Ovary (tissue), 7 donors: ENCODE measurements at regions not wholly inside any gene's neighbourhood (a gene's known extent, or its start where the extent isn't known, plus 50 kb on each side); places are given as distances from the start of the nearest gene placed in this dataset.
"Not testable (repeated sequence)": the region's sequence is repeated elsewhere in the genome, so short reads cannot be mapped to it uniquely, and the experiment has no call there.

Source experiments
- DNase-seq, 5 donors: peaks; one replicate each; pipeline ENCODE4 v3.0.0-alpha.2; 2019 to 2020
- H3K27ac ChIP-seq, 2 donors: fragments of 200-600 bp; one replicate each; pipeline versions ENCODE4 v1.5.1 to v1.8.0; 2019 to 2022
- H3K27me3 ChIP-seq: fragments of 200-600 bp; one replicate; pipeline ENCODE4 v1.8.0; 2022
- H3K36me3 ChIP-seq: fragments of 200-600 bp; sonication (generic); one replicate; pipeline ENCODE4 v1.5.1; 2019
- H3K4me1 ChIP-seq: one replicate; pipeline ENCODE4 v1.8.1; 2013; ENCODE audit warnings: mild to moderate bottlenecking, moderate library complexity; ENCODE audit not compliant: insufficient read depth
- H3K4me3 ChIP-seq: fragments of 200-600 bp; sonication (generic); one replicate; pipeline ENCODE4 v1.5.1; 2017
- H3K9me3 ChIP-seq, 2 donors: fragments of 200-600 bp in 1 of 2; sonication (generic) in 1 of 2; one replicate each; pipeline versions ENCODE4 v1.5.1 to v1.8.1; 2013 to 2019; ENCODE audit warnings: mild to moderate bottlenecking in 1 of 2, moderate library complexity in 1 of 2
- CTCF ChIP-seq, 3 donors: fragments of 450-650 bp in 2 of 3; fragments of 200-600 bp in 1 of 3; IDR thresholded peaks; one replicate each; pipeline versions ENCODE4 v1.5.1 to v1.8.0; 2016 to 2022; ENCODE audit warnings: antibody characterized with exemption in 3 of 3, mild to moderate bottlenecking in 1 of 3
- EP300 ChIP-seq: sonication (generic); formaldehyde crosslinking; IDR thresholded peaks from one replicate; pipeline ENCODE4 v1.6.1; 2017; ENCODE audit warnings: antibody characterized with exemption
- POLR2A ChIP-seq: fragments of 450-650 bp; IDR thresholded peaks from one replicate; pipeline ENCODE4 v1.6.1; 2017; ENCODE audit warnings: antibody characterized with exemption, mild to moderate bottlenecking, moderate library complexity
- WGBS, 3 donors: extraction: QIAGEN DNeasy Blood & Tissue Kit in 1 of 3; methylation state at CpG; one replicate each; pipeline versions ENCODE4 v1.1.5 to v1.1.7; 2013 to 2017; 5-methylcytosine and 5-hydroxymethylcytosine counted together
- intact Hi-C, 4 donors: fragments of 100-400 bp; cut with DNase I; formaldehyde crosslinking; loops; one replicate each; pipeline versions ENCODE4 v1.11.0 to v1.15.1; 2022 to 2023
- donor health status: DM: no; HTN: no; CAD: no; lungs with moderate emphysema.
- donor health status: DM: no; HTN: no; CAD: no.
- donor health status: Bipolar disorder and iron deficiency.
- donor health status: DM: no; HTN: no; CAD: no.
- donor health status: DM: yes; HTN: yes; CAD: no.

- TF ChIP-seq CTCF (IDR thresholded peaks at IDR 0.05): no peak
- TF ChIP-seq EP300: no peak
- no peak for TF ChIP-seq POLR2A
- no peaks in the 10 kb centered on the region for H3K4me1 ChIP-seq
- H3K4me3 ChIP-seq: no peak overlapping the region
- H3K27me3 ChIP-seq: no peaks in the 10 kb centered on the region
- no peak overlapping the region for H3K27ac ChIP-seq
- DNase-seq: no peak
- H3K9me3 ChIP-seq: no peaks in the 10 kb centered on the region
- intact Hi-C loops: no loop called here
- no peaks in the 10 kb centered on the region for H3K36me3 ChIP-seq
Observed at GRCh38 chr4:11647433-11647832, 218.7 kb upstream of the HS3ST1 start.

DNA sequence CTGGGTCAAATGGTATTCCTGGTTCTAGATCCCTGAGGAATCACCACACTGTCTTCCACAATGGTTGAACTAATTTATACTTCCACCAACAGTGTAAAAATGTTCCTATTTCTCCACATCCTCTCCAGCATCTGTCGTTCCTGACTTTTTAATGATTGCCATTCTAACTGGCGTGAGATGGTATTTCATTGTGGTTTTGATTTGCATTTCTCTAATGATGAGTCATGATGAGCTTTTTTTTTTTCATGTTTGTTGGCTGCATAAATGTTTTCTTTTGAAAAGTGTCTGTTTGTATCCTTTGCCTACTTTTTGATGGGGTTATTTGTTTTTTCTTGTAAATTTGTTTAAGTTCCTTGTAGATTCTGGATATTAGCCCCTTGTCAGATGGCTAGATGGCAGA, 214.4 kb upstream of the HS3ST1 start:
- 84 to 88% (median 88%) methylated on average over 2 of the region's 2 CpGs for WGBS, 3 donors
- H3K27me3 ChIP-seq, H3K4me1 ChIP-seq, H3K4me3 ChIP-seq, intact Hi-C loops, DNase-seq, H3K36me3 ChIP-seq, H3K27ac ChIP-seq, H3K9me3 ChIP-seq: not testable (repeated sequence)

DNA sequence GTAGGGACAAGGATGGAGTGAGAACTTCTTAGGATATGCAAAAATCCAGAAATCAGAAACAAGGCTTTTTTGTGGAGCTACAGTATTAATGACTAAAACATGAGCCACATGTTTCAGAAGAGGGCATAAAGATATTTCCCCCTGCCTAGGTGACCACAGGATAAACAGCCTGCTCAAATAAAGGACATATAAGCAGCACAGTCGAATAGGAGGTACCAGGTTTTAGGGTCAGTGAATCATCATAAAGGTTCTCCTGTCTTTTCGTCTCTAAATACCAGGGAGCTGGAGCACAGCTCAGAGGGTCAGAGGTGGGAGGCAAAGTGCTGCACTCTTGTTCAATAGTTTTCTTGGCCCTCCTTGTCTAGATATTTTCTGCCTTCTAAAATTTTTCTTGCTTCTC, 211.9 kb upstream of the HS3ST1 start:
- no peaks in the 10 kb centered on the region for H3K4me1 ChIP-seq
- no peak overlapping the region for H3K4me3 ChIP-seq
- 61 to 73% (median 65%) methylated on average over 2 of the region's 2 CpGs for WGBS, 3 donors
- no peaks in the 10 kb centered on the region for H3K27me3 ChIP-seq
- no peak for DNase-seq
- H3K36me3 ChIP-seq: no peaks in the 10 kb centered on the region
- H3K27ac ChIP-seq: no peak overlapping the region
- H3K9me3 ChIP-seq: peaks cover 0 to 3% of the 10 kb centered on the region in 2 donors
- TF ChIP-seq CTCF (IDR thresholded peaks at IDR 0.05) (no peak), EP300 (no peak), POLR2A (no peak)
- intact Hi-C loops: no loop called here

DNA sequence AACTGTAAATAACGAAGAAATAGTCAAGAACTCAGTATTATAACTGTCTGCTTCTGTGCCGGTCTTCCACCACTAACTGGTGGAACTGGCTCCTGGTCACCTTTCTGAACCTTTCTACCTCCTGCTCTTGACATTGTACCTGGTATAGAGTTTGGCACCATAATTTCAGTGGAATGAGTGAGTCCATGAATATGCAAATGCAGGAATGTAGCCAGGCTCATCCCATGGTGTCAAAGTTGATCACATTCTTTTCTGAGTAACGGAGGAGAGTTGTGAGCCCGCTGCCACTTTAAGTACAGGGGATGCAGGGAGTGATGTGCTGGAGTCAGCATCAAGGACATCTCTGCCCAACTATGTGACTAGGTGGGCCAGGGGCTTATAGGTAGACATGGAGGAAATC, 207.9 kb upstream of the HS3ST1 start:
- Histone ChIP-seq H3K27ac (no peak overlapping the region), H3K9me3 (peaks cover 0 to 3% of the 10 kb centered on the region in 2 donors), H3K4me3 (no peak overlapping the region), H3K36me3 (no peaks in the 10 kb centered on the region), H3K27me3 (no peaks in the 10 kb centered on the region), H3K4me1 (no peaks in the 10 kb centered on the region)
- intact Hi-C loops: no loop called here
- TF ChIP-seq EP300 (no peak), CTCF (IDR thresholded peaks at IDR 0.05) (no peak), POLR2A (no peak)
- 62 to 91% (median 68%) methylated on average over 4 of the region's 4 CpGs for WGBS, 3 donors
- DNase-seq: no peak

DNA sequence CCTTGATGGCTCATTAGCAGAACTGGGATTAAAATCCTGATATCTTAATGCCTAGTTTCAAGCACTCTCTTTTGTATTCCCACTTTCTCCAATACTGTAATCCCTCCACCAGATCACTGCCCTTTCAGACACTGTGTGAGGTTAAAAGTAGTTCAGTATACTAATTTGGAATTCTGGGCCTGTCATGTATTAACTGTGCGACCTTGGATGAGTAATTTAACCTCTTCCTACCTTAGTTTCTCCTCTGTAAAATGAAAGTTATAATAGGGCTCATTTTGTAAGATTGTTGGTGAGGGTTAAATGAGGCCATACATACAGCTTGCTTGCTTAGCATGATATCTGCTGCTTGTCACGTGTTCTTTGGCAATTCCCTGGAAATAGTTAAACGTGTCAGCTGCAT, 207.3 kb upstream of the HS3ST1 start:
- Histone ChIP-seq H3K9me3 (peaks cover 0 to 3% of the 10 kb centered on the region in 2 donors), H3K36me3 (no peaks in the 10 kb centered on the region), H3K27ac (no peak overlapping the region), H3K27me3 (no peaks in the 10 kb centered on the region), H3K4me3 (no peak overlapping the region), H3K4me1 (no peaks in the 10 kb centered on the region)
- no peak for DNase-seq
- intact Hi-C loops: no loop called here
- no peak for TF ChIP-seq POLR2A
- no peak for TF ChIP-seq EP300
- no peak for TF ChIP-seq CTCF (IDR thresholded peaks at IDR 0.05)
- 27 to 44% (median 32%) methylated on average over 3 of the region's 3 CpGs for WGBS, 3 donors
